ENCODE measurements at regions not wholly inside any gene's neighbourhood (a gene's known extent, or its start where the extent isn't known, plus 50 kb on each side); places are given as distances from the start of the nearest gene placed in this dataset.

GRCh38 chr6:91573826-91574416, 987.0 kb upstream of the MAP3K7 start:
- no peak for DNase-seq
- WGBS (ENCODE audit: insufficient coverage, low lambda C conversion rate), result 76% methylated on average over 2 of the region's 3 CpGs
- no peaks in the 10 kb centered on the region for H3K9me3 ChIP-seq (ENCODE audit: control insufficient read depth, low read depth, low read length)

GRCh38 chr6:91572878-91573277, 986.0 kb upstream of the MAP3K7 start:
- H3K27me3 ChIP-seq (ENCODE audit: control insufficient read depth, insufficient read depth, low read length), result no peaks in the 10 kb centered on the region
- no peaks in the 10 kb centered on the region for H3K36me3 ChIP-seq (ENCODE audit: control insufficient read depth, insufficient read depth, low read length)
- no peaks in the 10 kb centered on the region for H3K4me1 ChIP-seq (ENCODE audit: control insufficient read depth, insufficient read depth, low read length)
- no peak overlapping the region for H3K4me3 ChIP-seq (ENCODE audit: low read length)
- no peaks in the 10 kb centered on the region for H3K9me3 ChIP-seq (ENCODE audit: control insufficient read depth, low read depth, low read length)
- H3K27ac ChIP-seq (ENCODE audit: low read length), result no peak overlapping the region
- WGBS (ENCODE audit: insufficient coverage, low lambda C conversion rate), result no CpG with 5 or more reads among the region's 3 CpGs
- DNase-seq, result no peak

More at GRCh38 chr6:91573826-91574416, 987.0 kb upstream of the MAP3K7 start:
- Histone ChIP-seq H3K27ac (ENCODE audit: low read length) (no peak overlapping the region), H3K27me3 (ENCODE audit: control insufficient read depth, insufficient read depth, low read length) (no peaks in the 10 kb centered on the region), H3K36me3 (ENCODE audit: control insufficient read depth, insufficient read depth, low read length) (no peaks in the 10 kb centered on the region), H3K4me1 (ENCODE audit: control insufficient read depth, insufficient read depth, low read length) (no peaks in the 10 kb centered on the region), H3K4me3 (ENCODE audit: low read length) (no peak overlapping the region)

GRCh38 chr6:91569071-91569470, 982.2 kb upstream of the MAP3K7 start:
- H3K9me3 ChIP-seq (ENCODE audit: control insufficient read depth, low read depth, low read length), result no peaks in the 10 kb centered on the region
- H3K4me3 ChIP-seq (ENCODE audit: low read length), result no peak overlapping the region
- WGBS (ENCODE audit: insufficient coverage, low lambda C conversion rate), result 100% methylated on average over 1 of the region's 2 CpGs
- H3K27me3 ChIP-seq (ENCODE audit: control insufficient read depth, insufficient read depth, low read length), result no peaks in the 10 kb centered on the region
- H3K4me1 ChIP-seq (ENCODE audit: control insufficient read depth, insufficient read depth, low read length), result no peaks in the 10 kb centered on the region
- DNase-seq, result no peak
- no peak overlapping the region for H3K27ac ChIP-seq (ENCODE audit: low read length)
- H3K36me3 ChIP-seq (ENCODE audit: control insufficient read depth, insufficient read depth, low read length), result no peaks in the 10 kb centered on the region

GRCh38 chr6:91566467-91566866, 979.6 kb upstream of the MAP3K7 start:
- Histone ChIP-seq H3K27me3 (ENCODE audit: control insufficient read depth, insufficient read depth, low read length) (no peaks in the 10 kb centered on the region), H3K27ac (ENCODE audit: low read length) (no peak overlapping the region), H3K9me3 (ENCODE audit: control insufficient read depth, low read depth, low read length) (no peaks in the 10 kb centered on the region), H3K36me3 (ENCODE audit: control insufficient read depth, insufficient read depth, low read length) (no peaks in the 10 kb centered on the region), H3K4me1 (ENCODE audit: control insufficient read depth, insufficient read depth, low read length) (no peaks in the 10 kb centered on the region), H3K4me3 (ENCODE audit: low read length) (no peak overlapping the region)
- DNase-seq, result no peak

GRCh38 chr6:91565207-91565606, 978.3 kb upstream of the MAP3K7 start:
- H3K4me3 ChIP-seq (ENCODE audit: low read length), result no peak overlapping the region
- H3K4me1 ChIP-seq (ENCODE audit: control insufficient read depth, insufficient read depth, low read length), result no peaks in the 10 kb centered on the region
- no peak overlapping the region for H3K27ac ChIP-seq (ENCODE audit: low read length)
- no peaks in the 10 kb centered on the region for H3K9me3 ChIP-seq (ENCODE audit: control insufficient read depth, low read depth, low read length)
- H3K36me3 ChIP-seq (ENCODE audit: control insufficient read depth, insufficient read depth, low read length), result no peaks in the 10 kb centered on the region
- DNase-seq, result no peak
- 90% methylated on average over 2 of the region's 3 CpGs for WGBS (ENCODE audit: insufficient coverage, low lambda C conversion rate)
- no peaks in the 10 kb centered on the region for H3K27me3 ChIP-seq (ENCODE audit: control insufficient read depth, insufficient read depth, low read length)

GRCh38 chr6:91562955-91563354, 976.1 kb upstream of the MAP3K7 start:
- Histone ChIP-seq H3K27ac (ENCODE audit: low read length) (no peak overlapping the region), H3K4me1 (ENCODE audit: control insufficient read depth, insufficient read depth, low read length) (no peaks in the 10 kb centered on the region), H3K9me3 (ENCODE audit: control insufficient read depth, low read depth, low read length) (no peaks in the 10 kb centered on the region), H3K36me3 (ENCODE audit: control insufficient read depth, insufficient read depth, low read length) (no peaks in the 10 kb centered on the region), H3K4me3 (ENCODE audit: low read length) (no peak overlapping the region), H3K27me3 (ENCODE audit: control insufficient read depth, insufficient read depth, low read length) (no peaks in the 10 kb centered on the region)
- DNase-seq, result no peak
- 61% methylated on average over 2 of the region's 3 CpGs for WGBS (ENCODE audit: insufficient coverage, low lambda C conversion rate)

- no peak for DNase-seq
- H3K9me3 ChIP-seq (ENCODE audit: control insufficient read depth, low read depth, low read length), result no peaks in the 10 kb centered on the region
- no peaks in the 10 kb centered on the region for H3K27me3 ChIP-seq (ENCODE audit: control insufficient read depth, insufficient read depth, low read length)
- no CpG with 5 or more reads among the region's 3 CpGs for WGBS (ENCODE audit: insufficient coverage, low lambda C conversion rate)
- H3K36me3 ChIP-seq (ENCODE audit: control insufficient read depth, insufficient read depth, low read length), result no peaks in the 10 kb centered on the region
- H3K4me1 ChIP-seq (ENCODE audit: control insufficient read depth, insufficient read depth, low read length), result no peaks in the 10 kb centered on the region
- H3K4me3 ChIP-seq (ENCODE audit: low read length), result no peak overlapping the region
- H3K27ac ChIP-seq (ENCODE audit: low read length), result no peak overlapping the region
Observed at GRCh38 chr6:91560409-91560808, 973.5 kb upstream of the MAP3K7 start.

GRCh38 chr6:91540902-91541301, 954.0 kb upstream of the MAP3K7 start:
- no peaks in the 10 kb centered on the region for H3K4me1 ChIP-seq (ENCODE audit: control insufficient read depth, insufficient read depth, low read length)
- no peak overlapping the region for H3K4me3 ChIP-seq (ENCODE audit: low read length)
- WGBS (ENCODE audit: insufficient coverage, low lambda C conversion rate), result 43% methylated on average over 1 of the region's 5 CpGs
- no peak for DNase-seq
- H3K27me3 ChIP-seq (ENCODE audit: control insufficient read depth, insufficient read depth, low read length), result no peaks in the 10 kb centered on the region
- H3K9me3 ChIP-seq (ENCODE audit: control insufficient read depth, low read depth, low read length), result no peaks in the 10 kb centered on the region
- no peaks in the 10 kb centered on the region for H3K36me3 ChIP-seq (ENCODE audit: control insufficient read depth, insufficient read depth, low read length)
- H3K27ac ChIP-seq (ENCODE audit: low read length), result no peak overlapping the region

GRCh38 chr6:91539456-91539855, 952.6 kb upstream of the MAP3K7 start:
- WGBS (ENCODE audit: insufficient coverage, low lambda C conversion rate), result 95% methylated on average over 2 of the region's 3 CpGs
- Histone ChIP-seq H3K4me1 (ENCODE audit: control insufficient read depth, insufficient read depth, low read length) (no peaks in the 10 kb centered on the region), H3K36me3 (ENCODE audit: control insufficient read depth, insufficient read depth, low read length) (no peaks in the 10 kb centered on the region), H3K4me3 (ENCODE audit: low read length) (no peak overlapping the region), H3K27me3 (ENCODE audit: control insufficient read depth, insufficient read depth, low read length) (no peaks in the 10 kb centered on the region), H3K9me3 (ENCODE audit: control insufficient read depth, low read depth, low read length) (no peaks in the 10 kb centered on the region), H3K27ac (ENCODE audit: low read length) (no peak overlapping the region)
- DNase-seq, result no peak

GRCh38 chr6:91538622-91539021, 951.8 kb upstream of the MAP3K7 start:
- H3K4me1 ChIP-seq (ENCODE audit: control insufficient read depth, insufficient read depth, low read length), result no peaks in the 10 kb centered on the region
- no peaks in the 10 kb centered on the region for H3K9me3 ChIP-seq (ENCODE audit: control insufficient read depth, low read depth, low read length)
- no peaks in the 10 kb centered on the region for H3K36me3 ChIP-seq (ENCODE audit: control insufficient read depth, insufficient read depth, low read length)
- H3K27ac ChIP-seq (ENCODE audit: low read length), result no peak overlapping the region
- DNase-seq, result no peak
- no peak overlapping the region for H3K4me3 ChIP-seq (ENCODE audit: low read length)
- no peaks in the 10 kb centered on the region for H3K27me3 ChIP-seq (ENCODE audit: control insufficient read depth, insufficient read depth, low read length)
- 100% methylated on average over 1 of the region's 4 CpGs for WGBS (ENCODE audit: insufficient coverage, low lambda C conversion rate)

- WGBS (ENCODE audit: insufficient coverage, low lambda C conversion rate), result no CpG with 5 or more reads among the region's 2 CpGs
- DNase-seq, result no peak
Observed at GRCh38 chr6:91534614-91535013, 947.7 kb upstream of the MAP3K7 start.

More at GRCh38 chr6:91534614-91535013, 947.7 kb upstream of the MAP3K7 start:
- H3K36me3 ChIP-seq (ENCODE audit: control insufficient read depth, insufficient read depth, low read length), result no peaks in the 10 kb centered on the region
- no peaks in the 10 kb centered on the region for H3K4me1 ChIP-seq (ENCODE audit: control insufficient read depth, insufficient read depth, low read length)
- no peaks in the 10 kb centered on the region for H3K9me3 ChIP-seq (ENCODE audit: control insufficient read depth, low read depth, low read length)
- H3K27ac ChIP-seq (ENCODE audit: low read length), result no peak overlapping the region
- no peak overlapping the region for H3K4me3 ChIP-seq (ENCODE audit: low read length)
- H3K27me3 ChIP-seq (ENCODE audit: control insufficient read depth, insufficient read depth, low read length), result no peaks in the 10 kb centered on the region

Measured in large intestine (tissue), 3 donors.